ENCODE measurements at regions not wholly inside any gene's neighbourhood (a gene's known extent, or its start where the extent isn't known, plus 50 kb on each side); places are given as distances from the start of the nearest gene placed in this dataset.

DNA sequence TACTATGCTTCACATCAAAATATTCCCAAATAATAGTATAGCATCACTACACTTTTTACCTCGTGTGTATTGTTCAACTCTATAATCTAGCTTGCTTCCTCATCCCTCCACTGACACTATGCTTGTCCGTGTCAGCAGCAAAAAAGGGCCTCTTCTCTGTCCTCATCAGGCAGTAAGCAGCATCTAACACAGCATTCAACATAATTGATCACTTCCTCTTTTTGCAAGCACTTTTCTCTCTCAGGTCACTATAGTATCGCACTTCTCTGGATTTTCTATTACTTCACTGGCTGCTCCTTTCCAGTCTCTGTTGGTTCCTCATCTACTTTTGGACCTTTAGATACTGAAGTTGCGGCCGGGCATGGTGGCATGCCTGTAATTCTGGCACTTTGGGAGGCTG lies 64.9 kb upstream of the ZSWIM2 start:
- in situ Hi-C loops (cut with HindIII; ENCODE audit: low sequenced_read_pairs): loop anchor here (25.0 kb wide), 1 partner anchor 548 kb away; no protein-coding TSS in a partner anchor

DNA sequence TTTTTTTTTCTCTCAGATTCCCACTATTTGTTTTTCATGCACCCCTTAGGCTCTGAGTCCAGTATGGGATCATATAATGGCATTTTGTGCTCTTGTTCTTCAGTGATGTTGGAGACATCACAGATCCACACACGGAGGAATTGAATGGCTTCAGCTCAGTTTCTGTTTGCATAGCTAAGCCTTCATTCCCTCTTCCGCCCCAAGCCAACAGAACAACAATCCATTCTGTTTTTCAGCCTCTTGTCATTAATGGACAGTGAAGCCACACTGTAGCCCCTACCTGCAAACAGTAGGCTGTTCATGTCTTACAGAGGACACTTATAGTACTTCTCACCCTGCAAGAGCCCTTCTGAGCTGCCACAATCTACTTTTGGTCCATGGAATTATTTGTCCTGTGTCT lies 64.0 kb upstream of the ZSWIM2 start:
- DNase-seq (ENCODE audit: low spot score): no peak
- in situ Hi-C loops (cut with HindIII; ENCODE audit: low sequenced_read_pairs): loop anchor here (25.0 kb wide), 1 partner anchor 549 kb away; no protein-coding TSS in a partner anchor

More for the DNA sequence above, 64.9 kb upstream of the ZSWIM2 start:
- DNase-seq (ENCODE audit: low spot score): no peak

DNA sequence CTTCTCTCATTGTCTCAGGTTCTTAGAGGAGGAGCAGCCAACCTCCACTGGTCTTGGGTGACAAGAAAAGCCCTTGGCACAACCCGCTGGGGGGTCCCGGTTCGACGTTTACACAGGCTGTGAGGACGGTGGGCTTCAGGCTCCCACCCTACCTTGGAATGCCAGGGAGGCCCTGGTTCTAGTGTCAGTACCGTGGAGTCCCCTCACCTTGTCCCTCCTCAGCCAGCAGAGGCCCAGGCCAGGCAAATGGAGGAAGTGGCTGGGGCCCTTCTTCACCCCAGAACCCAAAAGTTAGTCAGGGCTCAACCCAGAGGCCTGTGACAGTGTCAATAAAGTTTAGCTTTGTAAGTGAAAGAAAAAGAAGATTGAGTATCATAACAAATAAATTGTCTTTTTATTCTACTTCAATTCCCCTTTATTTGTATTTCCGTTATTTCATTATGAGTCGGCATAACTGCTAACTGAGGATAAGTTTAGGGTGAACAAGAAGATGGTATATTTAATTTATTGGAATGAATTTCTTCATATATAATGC lies 62.6 kb upstream of the ZSWIM2 start:
- no peak for DNase-seq (ENCODE audit: low spot score)
- in situ Hi-C loops (cut with HindIII; ENCODE audit: low sequenced_read_pairs): loop anchor here (25.0 kb wide), 1 partner anchor 551 kb away; no protein-coding TSS in a partner anchor

DNA sequence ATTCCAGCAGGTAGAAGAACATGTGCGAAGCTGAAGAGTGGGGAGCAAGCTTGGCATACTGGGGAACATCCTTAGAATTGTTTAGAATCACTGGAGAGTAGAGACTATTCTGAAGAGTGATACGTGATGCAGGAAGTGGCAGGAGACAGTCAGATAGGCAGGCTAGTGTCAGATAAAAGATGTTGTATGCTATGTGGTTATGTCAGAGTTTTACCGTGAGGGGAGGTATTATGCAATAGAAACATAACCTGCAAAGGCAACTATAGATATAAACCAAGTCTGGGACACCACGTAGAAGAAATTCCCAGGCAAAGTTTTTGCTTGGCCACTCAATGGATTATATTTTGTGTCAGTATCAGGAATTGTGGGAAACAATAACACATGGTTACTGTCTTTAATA lies 62.0 kb upstream of the ZSWIM2 start:
- in situ Hi-C loops (cut with HindIII; ENCODE audit: low sequenced_read_pairs): loop anchor here (25.0 kb wide), 1 partner anchor 551 kb away; no protein-coding TSS in a partner anchor
- no peak for DNase-seq (ENCODE audit: low spot score)

GRCh38 chr2:186909095-186909494 lies 60.1 kb upstream of the ZSWIM2 start:
- DNase-seq (ENCODE audit: low spot score): no peak
- in situ Hi-C loops (cut with HindIII; ENCODE audit: low sequenced_read_pairs): loop anchor here (25.0 kb wide), 1 partner anchor 553 kb away; no protein-coding TSS in a partner anchor

GRCh38 chr2:186907897-186908296 lies 58.9 kb upstream of the ZSWIM2 start:
- in situ Hi-C loops (cut with HindIII; ENCODE audit: low sequenced_read_pairs): loop anchor here (25.0 kb wide), 1 partner anchor 554 kb away; no protein-coding TSS in a partner anchor
- DNase-seq (ENCODE audit: low spot score): no peak

- DNase-seq (ENCODE audit: low spot score): no peak
- in situ Hi-C loops (cut with HindIII; ENCODE audit: low sequenced_read_pairs): loop anchor here (25.0 kb wide), 1 partner anchor 559 kb away; no protein-coding TSS in a partner anchor
Measured at GRCh38 chr2:186903216-186903615, 54.2 kb upstream of the ZSWIM2 start.
